Esophagus muscularis mucosa (tissue), 4 donors: ENCODE measurements at regions not wholly inside any gene's neighbourhood (a gene's known extent, or its start where the extent isn't known, plus 50 kb on each side); places are given as distances from the start of the nearest gene placed in this dataset.

Experiments
- EP300 ChIP-seq: sonication (generic); formaldehyde crosslinking; IDR thresholded peaks from one replicate; pipeline ENCODE4 v1.6.1; 2017; ENCODE audit warnings: antibody characterized with exemption
- POLR2A ChIP-seq: fragments of 450-650 bp; IDR thresholded peaks from one replicate; pipeline ENCODE4 v1.6.1; 2017; ENCODE audit warnings: antibody characterized with exemption, moderate library complexity, mild to moderate bottlenecking, low read depth
- POLR2AphosphoS5 ChIP-seq, 2 donors: sonication (generic); formaldehyde crosslinking; IDR thresholded peaks; one replicate each; pipeline ENCODE4 v1.6.1; 2017; ENCODE audit warnings: antibody characterized with exemption in 2 of 2
- TF ChIP-seq, protein P1 (sequence below), 3 experiments: fragments of 200-600 bp in 2 of 3; fragments of 450-650 bp in 1 of 3; sonication (generic) in 2 of 3; IDR thresholded peaks; one replicate each; pipeline ENCODE4 v1.5.1; 2017 to 2019; ENCODE audit warnings: antibody characterized with exemption in 3 of 3, mild to moderate bottlenecking in 2 of 3, moderate library complexity in 1 of 3

DNA sequence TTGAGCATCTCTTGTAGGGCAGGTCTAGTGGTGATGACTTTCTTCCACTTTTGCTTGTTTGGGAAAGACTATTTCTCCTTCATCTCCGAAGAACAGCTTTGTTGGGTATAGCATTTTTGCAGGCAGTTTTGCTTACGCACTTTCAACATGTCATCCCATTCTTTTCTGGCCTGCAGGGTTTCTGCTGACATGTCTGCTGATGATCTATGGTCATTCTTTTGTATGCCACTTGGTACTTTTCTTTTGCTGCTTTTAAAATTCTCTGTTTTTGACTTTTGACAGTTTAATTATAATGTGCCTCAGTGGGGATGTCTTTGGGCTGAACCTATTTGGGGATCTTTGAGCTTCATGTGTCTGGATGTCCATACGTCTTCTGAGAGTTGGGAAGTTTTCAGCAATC, 78.2 kb downstream of the PTHLH start:
- TF ChIP-seq EP300 = no peak
- TF ChIP-seq, protein P1, sequence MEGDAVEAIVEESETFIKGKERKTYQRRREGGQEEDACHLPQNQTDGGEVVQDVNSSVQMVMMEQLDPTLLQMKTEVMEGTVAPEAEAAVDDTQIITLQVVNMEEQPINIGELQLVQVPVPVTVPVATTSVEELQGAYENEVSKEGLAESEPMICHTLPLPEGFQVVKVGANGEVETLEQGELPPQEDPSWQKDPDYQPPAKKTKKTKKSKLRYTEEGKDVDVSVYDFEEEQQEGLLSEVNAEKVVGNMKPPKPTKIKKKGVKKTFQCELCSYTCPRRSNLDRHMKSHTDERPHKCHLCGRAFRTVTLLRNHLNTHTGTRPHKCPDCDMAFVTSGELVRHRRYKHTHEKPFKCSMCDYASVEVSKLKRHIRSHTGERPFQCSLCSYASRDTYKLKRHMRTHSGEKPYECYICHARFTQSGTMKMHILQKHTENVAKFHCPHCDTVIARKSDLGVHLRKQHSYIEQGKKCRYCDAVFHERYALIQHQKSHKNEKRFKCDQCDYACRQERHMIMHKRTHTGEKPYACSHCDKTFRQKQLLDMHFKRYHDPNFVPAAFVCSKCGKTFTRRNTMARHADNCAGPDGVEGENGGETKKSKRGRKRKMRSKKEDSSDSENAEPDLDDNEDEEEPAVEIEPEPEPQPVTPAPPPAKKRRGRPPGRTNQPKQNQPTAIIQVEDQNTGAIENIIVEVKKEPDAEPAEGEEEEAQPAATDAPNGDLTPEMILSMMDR (IDR thresholded peaks at IDR 0.05) = no peak
- TF ChIP-seq POLR2AphosphoS5 (IDR thresholded peaks at IDR 0.05) = no peak
- TF ChIP-seq POLR2A = no peak
